GM12878 (cell line): ENCODE measurements at regions not wholly inside any gene's neighbourhood (a gene's known extent, or its start where the extent isn't known, plus 50 kb on each side); places are given as distances from the start of the nearest gene placed in this dataset.

Experiments
- ATAC-seq: fragments of 200-7000 bp; cut with Tn5 transposase; 3 replicates; pipeline ENCODE4 v1.9.1; 2020; ENCODE audit warnings: mild to moderate bottlenecking, moderate library complexity
- BruUV-seq: library from RNA; stranded (reverse); fragments of 400-500 nt; replicated peaks from 2 replicates; lab custom pipeline; 2021; lab: Mats Ljungman, UMichigan
- CTCF ChIA-PET: fragments of 300-600 bp; sonication (Branson Sonifier 250); formaldehyde crosslinking; extraction: SDS; loops from one replicate; lab custom pipeline; 2021; ENCODE audit warnings: inconsistent platforms; lab: Yijun Ruan, JAX
- POLR2A ChIA-PET: fragments of 350-600 bp; formaldehyde crosslinking; extraction: SDS; loops from one replicate; lab custom pipeline; 2021; ENCODE audit warnings: inconsistent platforms; lab: Charles Lee
- RAD21 ChIA-PET: fragments of 300-600 bp; sonication (Branson Sonifier 250); formaldehyde crosslinking; loops from one replicate; lab custom pipeline; 2023; ENCODE audit warnings: antibody characterized with exemption; ENCODE audit not compliant: unreplicated experiment; lab: Charles Lee
- SMC1A ChIA-PET: fragments of 300-600 bp; sonication (Branson Sonifier 250); formaldehyde crosslinking; loops from one replicate; lab custom pipeline; 2023; ENCODE audit not compliant: unreplicated experiment, uncharacterized antibody; lab: Charles Lee
- DNase-seq: peaks from one replicate; pipeline ENCODE4 v3.0.0-alpha.2; 2011; ENCODE audit warnings: low read depth, low spot score
- FAIRE-seq: peaks from 3 replicates; lab custom pipeline; 2011; peaks lifted over from hg19 to GRCh38; lab: Jason Lieb, UNC
- H2AFZ ChIP-seq: 2 replicates; pipeline ENCODE4 v1.6.0; 2011; ENCODE audit warnings: low read depth, low read length, control low read depth; ENCODE audit not compliant: control insufficient read depth
- H3K27ac ChIP-seq: 2 replicates; pipeline ENCODE4 v1.5.1; 2011; ENCODE audit warnings: control low read depth; ENCODE audit not compliant: control insufficient read depth, insufficient read depth
- H3K27me3 ChIP-seq, 2 experiments: replicated peaks in 1 of 2; 2 replicates each; pipeline versions ENCODE4 v1.6.0 to v1.6.1; 2011; ENCODE audit warnings: low read length in 1 of 2; ENCODE audit not compliant: control insufficient read depth in 2 of 2, insufficient read depth in 2 of 2
- H3K36me3 ChIP-seq, 2 experiments: 2 replicates each; pipeline ENCODE4 v1.5.1; 2011; ENCODE audit warnings: low read length in 1 of 2; ENCODE audit not compliant: control insufficient read depth in 2 of 2, insufficient read depth in 2 of 2
- H3K4me1 ChIP-seq: 2 replicates; pipeline ENCODE4 v1.6.1; 2011; ENCODE audit warnings: mild to moderate bottlenecking, low read length, moderate library complexity, mixed read lengths; ENCODE audit not compliant: control insufficient read depth, insufficient read depth
- H3K4me2 ChIP-seq: 2 replicates; pipeline ENCODE4 v1.6.0; 2011; ENCODE audit warnings: control low read depth; ENCODE audit not compliant: control insufficient read depth, insufficient read depth
- H3K4me3 ChIP-seq: fragments of 200-600 bp; sonication (generic); 2 replicates; pipeline ENCODE4 v1.5.1; 2016
- H3K79me2 ChIP-seq: 2 replicates; pipeline ENCODE4 v1.6.0; 2011; ENCODE audit warnings: low read length; ENCODE audit not compliant: control insufficient read depth, insufficient read depth
- H3K9ac ChIP-seq: 2 replicates; pipeline ENCODE4 v1.8.0; 2011; ENCODE audit warnings: low read length, control low read depth, mixed read lengths; ENCODE audit not compliant: control insufficient read depth, insufficient read depth
- H3K9me3 ChIP-seq: replicated peaks from 3 replicates; pipeline ENCODE4 v1.5.1; 2011; ENCODE audit warnings: mild to moderate bottlenecking, low read length; ENCODE audit not compliant: control insufficient read depth, insufficient read depth
- H4K20me1 ChIP-seq: 2 replicates; pipeline ENCODE4 v1.6.0; 2011; ENCODE audit not compliant: control insufficient read depth, insufficient read depth
- GATAD2B ChIP-seq: fragments of 450-650 bp; conservative IDR thresholded peaks from 2 replicates; pipeline ENCODE4 v1.6.1; 2017; ENCODE audit warnings: low read depth, mild to moderate bottlenecking, moderate library complexity
- MXI1 ChIP-seq: fragments of 150-350 bp; IDR thresholded peaks from 2 replicates; pipeline ENCODE4 v1.6.1; 2011; ENCODE audit warnings: low read depth, mild to moderate bottlenecking, inconsistent platforms, low read length, improper control_type of control experiment
- MYB ChIP-seq: fragments of 150-350 bp; IDR thresholded peaks from 2 replicates; pipeline ENCODE4 v1.6.1; 2014; ENCODE audit warnings: mild to moderate bottlenecking, low read depth, low read length, borderline replicate concordance
- POLR2AphosphoS2 ChIP-seq: IDR thresholded peaks from 2 replicates; pipeline ENCODE4 v1.6.1; 2011; ENCODE audit warnings: low read depth, mild to moderate bottlenecking, low read length, improper control_type of control experiment, moderate library complexity
- TARDBP ChIP-seq: IDR thresholded peaks from 2 replicates; pipeline ENCODE4 v1.6.1; 2016; ENCODE audit warnings: borderline replicate concordance
- TCF3 ChIP-seq: IDR thresholded peaks from 2 replicates; pipeline ENCODE4 v1.6.1; 2012; ENCODE audit warnings: low read depth, mild to moderate bottlenecking, low read length, borderline replicate concordance; ENCODE audit not compliant: insufficient read depth
- WRNIP1 ChIP-seq: IDR thresholded peaks from 2 replicates; pipeline ENCODE4 v1.6.1; 2011; ENCODE audit warnings: low read depth, low read length, improper control_type of control experiment, borderline replicate concordance
- ZNF622 ChIP-seq: fragments of 450-650 bp; IDR thresholded peaks from 2 replicates; pipeline ENCODE4 v1.6.1; 2017; ENCODE audit warnings: mild to moderate bottlenecking, inconsistent platforms
- whole genome bisulfite sequencing: methylation state at CpG from one replicate; pipeline ENCODE4 v1.1.6; 2016; ENCODE audit warnings: low lambda C conversion rate; ENCODE audit not compliant: insufficient replicate concordance, insufficient coverage; ENCODE audit errors: missing lambda C conversion rate; 5-methylcytosine and 5-hydroxymethylcytosine counted together
- in situ Hi-C: fragments of 300-500 bp; cut with MboI; formaldehyde crosslinking; loops from 9 replicates; pipeline ENCODE4 v1.14.3; 2018; ENCODE audit warnings: mixed read lengths
- intact Hi-C: fragments of 100-400 bp; cut with micrococcal nuclease; formaldehyde crosslinking; loops from one replicate; pipeline ENCODE4 v1.14.2; 2022; ENCODE audit not compliant: unreplicated experiment
- TF ChIP-seq, protein P1 (sequence below): fragments of 450-650 bp; IDR thresholded peaks from 2 replicates; pipeline ENCODE4 v1.6.1; 2017; ENCODE audit warnings: mild to moderate bottlenecking
- TF ChIP-seq, protein P2 (sequence below): IDR thresholded peaks from 2 replicates; pipeline ENCODE4 v1.6.1; 2011; ENCODE audit warnings: borderline replicate concordance, low read depth, mild to moderate bottlenecking, moderate library complexity, mixed read lengths, low read length; ENCODE audit not compliant: insufficient read depth; ENCODE audit errors: extremely low read length
- TF ChIP-seq, protein P3 (sequence below), 3 experiments: IDR thresholded peaks in 2 of 3; conservative IDR thresholded peaks in 1 of 3; 2 replicates each; pipeline ENCODE4 v1.5.1; 2011; ENCODE audit warnings: low read depth in 3 of 3, low read length in 3 of 3, mild to moderate bottlenecking in 3 of 3, control low read depth in 2 of 3, moderate library complexity in 2 of 3, inconsistent platforms in 1 of 3, mixed read lengths in 1 of 3; ENCODE audit not compliant: control insufficient read depth in 2 of 3, insufficient read depth in 1 of 3; ENCODE audit errors: extremely low read depth in 1 of 3
- TF ChIP-seq, protein P4 (sequence below): fragments of 450-650 bp; IDR thresholded peaks from 2 replicates; pipeline ENCODE4 v1.6.1; 2014; ENCODE audit warnings: mild to moderate bottlenecking
- TF ChIP-seq, protein P5 (sequence below): fragments of 450-650 bp; formaldehyde crosslinking; IDR thresholded peaks from 2 replicates; pipeline ENCODE4 v1.5.0; 2022; ENCODE audit warnings: mild to moderate bottlenecking, missing genetic modification characterization

DNA sequence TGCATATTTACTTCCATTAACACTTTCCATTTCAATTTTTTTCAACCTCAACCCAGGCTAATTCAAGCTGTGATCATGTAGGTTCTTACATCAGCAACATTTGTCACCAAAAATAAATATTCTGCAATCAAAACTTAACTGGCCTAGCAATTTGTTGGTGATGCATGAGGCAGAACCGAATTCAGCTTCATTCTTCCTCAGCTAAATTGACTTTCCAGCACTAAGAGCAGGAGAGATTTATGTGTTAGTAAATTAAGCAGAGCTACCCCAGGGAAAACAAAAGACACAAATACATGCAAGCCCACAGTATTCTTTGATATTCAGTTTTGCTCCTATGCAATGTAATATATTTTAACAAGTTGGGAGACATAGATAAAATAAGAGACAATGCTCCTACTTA is 208.7 kb upstream of the NDST3 start (continued):
- TF ChIP-seq, protein P1, sequence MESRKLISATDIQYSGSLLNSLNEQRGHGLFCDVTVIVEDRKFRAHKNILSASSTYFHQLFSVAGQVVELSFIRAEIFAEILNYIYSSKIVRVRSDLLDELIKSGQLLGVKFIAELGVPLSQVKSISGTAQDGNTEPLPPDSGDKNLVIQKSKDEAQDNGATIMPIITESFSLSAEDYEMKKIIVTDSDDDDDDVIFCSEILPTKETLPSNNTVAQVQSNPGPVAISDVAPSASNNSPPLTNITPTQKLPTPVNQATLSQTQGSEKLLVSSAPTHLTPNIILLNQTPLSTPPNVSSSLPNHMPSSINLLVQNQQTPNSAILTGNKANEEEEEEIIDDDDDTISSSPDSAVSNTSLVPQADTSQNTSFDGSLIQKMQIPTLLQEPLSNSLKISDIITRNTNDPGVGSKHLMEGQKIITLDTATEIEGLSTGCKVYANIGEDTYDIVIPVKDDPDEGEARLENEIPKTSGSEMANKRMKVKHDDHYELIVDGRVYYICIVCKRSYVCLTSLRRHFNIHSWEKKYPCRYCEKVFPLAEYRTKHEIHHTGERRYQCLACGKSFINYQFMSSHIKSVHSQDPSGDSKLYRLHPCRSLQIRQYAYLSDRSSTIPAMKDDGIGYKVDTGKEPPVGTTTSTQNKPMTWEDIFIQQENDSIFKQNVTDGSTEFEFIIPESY: no peak
- no peak for TF ChIP-seq TARDBP
- TF ChIP-seq, protein P2, sequence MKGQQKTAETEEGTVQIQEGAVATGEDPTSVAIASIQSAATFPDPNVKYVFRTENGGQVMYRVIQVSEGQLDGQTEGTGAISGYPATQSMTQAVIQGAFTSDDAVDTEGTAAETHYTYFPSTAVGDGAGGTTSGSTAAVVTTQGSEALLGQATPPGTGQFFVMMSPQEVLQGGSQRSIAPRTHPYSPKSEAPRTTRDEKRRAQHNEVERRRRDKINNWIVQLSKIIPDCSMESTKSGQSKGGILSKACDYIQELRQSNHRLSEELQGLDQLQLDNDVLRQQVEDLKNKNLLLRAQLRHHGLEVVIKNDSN: no peak
- TF ChIP-seq, protein P3, sequence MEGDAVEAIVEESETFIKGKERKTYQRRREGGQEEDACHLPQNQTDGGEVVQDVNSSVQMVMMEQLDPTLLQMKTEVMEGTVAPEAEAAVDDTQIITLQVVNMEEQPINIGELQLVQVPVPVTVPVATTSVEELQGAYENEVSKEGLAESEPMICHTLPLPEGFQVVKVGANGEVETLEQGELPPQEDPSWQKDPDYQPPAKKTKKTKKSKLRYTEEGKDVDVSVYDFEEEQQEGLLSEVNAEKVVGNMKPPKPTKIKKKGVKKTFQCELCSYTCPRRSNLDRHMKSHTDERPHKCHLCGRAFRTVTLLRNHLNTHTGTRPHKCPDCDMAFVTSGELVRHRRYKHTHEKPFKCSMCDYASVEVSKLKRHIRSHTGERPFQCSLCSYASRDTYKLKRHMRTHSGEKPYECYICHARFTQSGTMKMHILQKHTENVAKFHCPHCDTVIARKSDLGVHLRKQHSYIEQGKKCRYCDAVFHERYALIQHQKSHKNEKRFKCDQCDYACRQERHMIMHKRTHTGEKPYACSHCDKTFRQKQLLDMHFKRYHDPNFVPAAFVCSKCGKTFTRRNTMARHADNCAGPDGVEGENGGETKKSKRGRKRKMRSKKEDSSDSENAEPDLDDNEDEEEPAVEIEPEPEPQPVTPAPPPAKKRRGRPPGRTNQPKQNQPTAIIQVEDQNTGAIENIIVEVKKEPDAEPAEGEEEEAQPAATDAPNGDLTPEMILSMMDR (IDR thresholded peaks at IDR 0.05 in 2 of 3, conservative IDR thresholded peaks at IDR 0.05 in 1 of 3; ENCODE audit: control insufficient read depth in 2 of 3, extremely low read depth in 1 of 3, insufficient read depth in 1 of 3, low read depth in 3 of 3, low read length in 3 of 3): no peak
- TF ChIP-seq, protein P4, sequence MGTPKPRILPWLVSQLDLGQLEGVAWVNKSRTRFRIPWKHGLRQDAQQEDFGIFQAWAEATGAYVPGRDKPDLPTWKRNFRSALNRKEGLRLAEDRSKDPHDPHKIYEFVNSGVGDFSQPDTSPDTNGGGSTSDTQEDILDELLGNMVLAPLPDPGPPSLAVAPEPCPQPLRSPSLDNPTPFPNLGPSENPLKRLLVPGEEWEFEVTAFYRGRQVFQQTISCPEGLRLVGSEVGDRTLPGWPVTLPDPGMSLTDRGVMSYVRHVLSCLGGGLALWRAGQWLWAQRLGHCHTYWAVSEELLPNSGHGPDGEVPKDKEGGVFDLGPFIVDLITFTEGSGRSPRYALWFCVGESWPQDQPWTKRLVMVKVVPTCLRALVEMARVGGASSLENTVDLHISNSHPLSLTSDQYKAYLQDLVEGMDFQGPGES: no peak

DNA sequence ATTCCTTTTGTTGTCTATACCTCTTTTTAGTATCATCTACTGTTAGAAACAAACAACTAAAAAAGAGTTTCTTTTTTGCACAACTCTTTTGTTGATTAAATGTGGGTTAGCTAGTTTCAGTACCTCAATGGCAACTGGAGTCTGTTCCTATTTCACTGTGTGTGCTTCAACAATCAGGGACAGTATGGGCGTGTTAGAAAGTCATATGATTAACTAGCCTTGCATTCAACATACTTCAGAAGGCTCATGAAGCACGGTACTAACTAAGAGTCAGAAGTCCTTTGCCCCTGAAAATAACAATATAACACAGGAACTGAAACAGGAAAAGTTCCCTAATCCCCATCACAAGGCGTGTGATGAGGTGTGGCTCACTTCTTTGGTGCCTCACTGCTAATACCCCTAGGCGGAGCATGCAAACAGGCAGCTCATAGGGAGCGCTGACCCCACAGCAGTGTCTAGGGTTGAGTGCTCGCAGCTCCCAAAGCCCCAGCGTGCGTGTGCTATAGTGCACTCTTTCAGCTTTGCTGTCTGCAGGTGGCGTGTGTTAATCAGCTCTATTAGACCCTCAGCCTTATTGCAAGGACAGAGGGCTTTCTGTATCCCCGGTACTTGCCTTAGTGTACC is 203.1 kb upstream of the NDST3 start:
- Histone ChIP-seq H3K9ac (no peak overlapping the region), H3K4me2 (no peak overlapping the region), H3K36me3 (no peaks in the 10 kb centered on the region), H2AFZ (no peak overlapping the region), H3K27ac (no peak overlapping the region), H4K20me1 (no peaks in the 10 kb centered on the region), H3K9me3 (no peaks in the 10 kb centered on the region), H3K27me3 (no peaks in the 10 kb centered on the region), H3K79me2 (no peaks in the 10 kb centered on the region), H3K4me3 (no peak overlapping the region), H3K4me1 (no peaks in the 10 kb centered on the region)
- BruUV-seq: no TSS peak
- ChIA-PET SMC1A (interaction anchor here (1.6 kb wide), 1 partner anchor 13 kb away, joined by 4 read pairs; no protein-coding TSS in a partner anchor), POLR2A (no interaction called here), CTCF (no interaction called here), RAD21 (no interaction called here)
- no peak for FAIRE-seq
- ATAC-seq: no peak
- in situ Hi-C loops: no loop called here
- no peak for DNase-seq
- 44% methylated on average over 10 of the region's 10 CpGs for WGBS
- intact Hi-C loops: no loop called here
- TF ChIP-seq WRNIP1: no peak
- TF ChIP-seq MYB: no peak
- TF ChIP-seq MXI1: no peak
- TF ChIP-seq, protein P5, sequence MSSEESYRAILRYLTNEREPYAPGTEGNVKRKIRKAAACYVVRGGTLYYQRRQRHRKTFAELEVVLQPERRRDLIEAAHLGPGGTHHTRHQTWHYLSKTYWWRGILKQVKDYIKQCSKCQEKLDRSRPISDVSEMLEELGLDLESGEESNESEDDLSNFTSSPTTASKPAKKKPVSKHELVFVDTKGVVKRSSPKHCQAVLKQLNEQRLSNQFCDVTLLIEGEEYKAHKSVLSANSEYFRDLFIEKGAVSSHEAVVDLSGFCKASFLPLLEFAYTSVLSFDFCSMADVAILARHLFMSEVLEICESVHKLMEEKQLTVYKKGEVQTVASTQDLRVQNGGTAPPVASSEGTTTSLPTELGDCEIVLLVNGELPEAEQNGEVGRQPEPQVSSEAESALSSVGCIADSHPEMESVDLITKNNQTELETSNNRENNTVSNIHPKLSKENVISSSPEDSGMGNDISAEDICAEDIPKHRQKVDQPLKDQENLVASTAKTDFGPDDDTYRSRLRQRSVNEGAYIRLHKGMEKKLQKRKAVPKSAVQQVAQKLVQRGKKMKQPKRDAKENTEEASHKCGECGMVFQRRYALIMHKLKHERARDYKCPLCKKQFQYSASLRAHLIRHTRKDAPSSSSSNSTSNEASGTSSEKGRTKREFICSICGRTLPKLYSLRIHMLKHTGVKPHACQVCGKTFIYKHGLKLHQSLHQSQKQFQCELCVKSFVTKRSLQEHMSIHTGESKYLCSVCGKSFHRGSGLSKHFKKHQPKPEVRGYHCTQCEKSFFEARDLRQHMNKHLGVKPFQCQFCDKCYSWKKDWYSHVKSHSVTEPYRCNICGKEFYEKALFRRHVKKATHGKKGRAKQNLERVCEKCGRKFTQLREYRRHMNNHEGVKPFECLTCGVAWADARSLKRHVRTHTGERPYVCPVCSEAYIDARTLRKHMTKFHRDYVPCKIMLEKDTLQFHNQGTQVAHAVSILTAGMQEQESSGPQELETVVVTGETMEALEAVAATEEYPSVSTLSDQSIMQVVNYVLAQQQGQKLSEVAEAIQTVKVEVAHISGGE (CRISPR knock-in tag): no peak
- no peak for TF ChIP-seq GATAD2B
- TF ChIP-seq ZNF622: no peak
- TF ChIP-seq TCF3: no peak
- TF ChIP-seq POLR2AphosphoS2: no peak
